ENCODE measurements at regions not wholly inside any gene's neighbourhood (a gene's known extent, or its start where the extent isn't known, plus 50 kb on each side); places are given as distances from the start of the nearest gene placed in this dataset.
A peak's percentile ranks its signal among the peaks of the same experiment; 100 is the strongest.

GRCh38 chr16:51211148-51211547, 60.1 kb upstream of the SALL1 start:
- no peak for DNase-seq (ENCODE audit: low read depth)
- H3K4me3 ChIP-seq (ENCODE audit: low read depth, low read length) = no peak overlapping the region
- TF ChIP-seq CTCF (conservative IDR thresholded peaks at IDR 0.05; ENCODE audit: low read depth, low read length) = no peak

- DNase-seq (ENCODE audit: low read depth) = no peak
- no peak overlapping the region for H3K4me3 ChIP-seq (ENCODE audit: low read depth, low read length)
- no peak for TF ChIP-seq CTCF (conservative IDR thresholded peaks at IDR 0.05; ENCODE audit: low read depth, low read length)
Observed at GRCh38 chr16:51210087-51210486, 59.0 kb upstream of the SALL1 start.

- H3K4me3 ChIP-seq (ENCODE audit: low read depth, low read length) = no peak overlapping the region
- no peak for DNase-seq (ENCODE audit: low read depth)
- TF ChIP-seq CTCF (conservative IDR thresholded peaks at IDR 0.05; ENCODE audit: low read depth, low read length) = peak; percentile 37
Observed at GRCh38 chr16:51201604-51202003, 50.5 kb upstream of the SALL1 start.

All from epithelial cell of proximal tubule (primary cell).